ENCODE measurements at regions not wholly inside any gene's neighbourhood (a gene's known extent, or its start where the extent isn't known, plus 50 kb on each side); places are given as distances from the start of the nearest gene placed in this dataset.
"Not testable (repeated sequence)": the region's sequence is repeated elsewhere in the genome, so short reads cannot be mapped to it uniquely, and the experiment has no call there.

DNA sequence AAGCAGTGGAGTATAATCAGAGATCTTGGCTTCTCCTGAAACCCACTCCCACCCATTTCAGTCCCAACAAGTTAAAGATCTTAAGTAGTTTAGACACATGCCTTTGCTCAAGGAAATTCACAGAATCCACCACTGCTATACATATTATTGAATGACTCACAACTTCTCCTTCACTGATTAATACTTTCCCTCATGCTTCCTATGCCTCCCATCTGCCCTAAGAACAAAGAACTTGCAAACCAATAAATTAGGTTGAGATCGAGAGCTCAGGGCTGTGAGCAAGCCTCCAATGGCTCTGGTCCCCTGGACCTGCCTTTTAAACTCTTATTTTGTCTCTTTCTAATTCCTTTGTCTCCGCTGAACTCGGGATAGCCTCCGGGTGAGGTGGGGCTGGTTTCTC is 101.6 kb downstream of the HSFY2 start:
- Mint-ChIP-seq H3K4me3 (no peak overlapping the region), H3K27ac (no peak overlapping the region), H3K9me3 (peaks cover 4% of the 10 kb centered on the region), H3K36me3 (peaks cover under 1% of the 10 kb centered on the region; the same call in 1 of the 2 replicates), H3K4me1 (no peaks in the 10 kb centered on the region), H3K27me3 (ENCODE audit: low read depth) (no peaks in the 10 kb centered on the region)
- CTCF ChIA-PET = no interaction called here
- DNase-seq (ENCODE audit: low spot score) (no peak), ATAC-seq (no peak)
- POLR2A ChIA-PET = no interaction called here
- TF ChIP-seq JAZF1 (CRISPR knock-in tag; IDR thresholded peaks at IDR 0.05) (no peak), RELA (CRISPR knock-in tag; IDR thresholded peaks at IDR 0.05; ENCODE audit: borderline replicate concordance) (no peak), ZNF671 (CRISPR knock-in tag; IDR thresholded peaks at IDR 0.05) (no peak), CTCF (IDR thresholded peaks at IDR 0.05) (no peak), NFYB (CRISPR knock-in tag; conservative IDR thresholded peaks at IDR 0.05; ENCODE audit: low read depth) (no peak), ATF1 (CRISPR knock-in tag; IDR thresholded peaks at IDR 0.05) (no peak), GTF2I (CRISPR knock-in tag; conservative IDR thresholded peaks at IDR 0.05) (no peak)
- TF ChIP-seq, protein P1, sequence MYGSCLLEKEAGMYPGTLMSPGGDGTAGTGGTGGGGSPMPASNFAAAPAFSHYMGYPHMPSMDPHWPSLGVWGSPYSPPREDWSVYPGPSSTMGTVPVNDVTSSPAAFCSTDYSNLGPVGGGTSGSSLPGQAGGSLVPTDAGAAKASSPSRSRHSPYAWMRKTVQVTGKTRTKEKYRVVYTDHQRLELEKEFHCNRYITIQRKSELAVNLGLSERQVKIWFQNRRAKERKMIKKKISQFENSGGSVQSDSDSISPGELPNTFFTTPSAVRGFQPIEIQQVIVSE (CRISPR knock-in tag; IDR thresholded peaks at IDR 0.05; ENCODE audit: borderline replicate concordance) = no peak

DNA sequence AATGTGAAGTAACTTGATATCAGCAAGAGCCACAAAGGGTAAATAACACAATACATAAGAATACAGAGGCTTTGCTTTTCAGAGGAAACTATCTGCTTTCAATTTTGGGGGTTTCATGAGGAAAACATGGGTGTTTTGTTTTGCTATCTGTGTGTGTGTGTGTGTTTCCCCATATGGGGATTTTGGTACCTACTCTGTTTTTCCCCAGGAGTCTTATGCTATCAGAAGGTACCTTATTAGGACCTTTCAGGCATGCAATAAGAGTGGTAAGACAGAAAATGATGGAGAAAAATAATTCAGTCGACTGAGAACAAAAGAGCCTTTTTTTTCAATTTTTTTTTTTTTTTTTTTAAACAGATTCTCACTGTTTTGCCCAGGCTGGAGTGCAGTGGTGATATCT is 87.5 kb downstream of the HSFY2 start:
- H3K4me3 Mint-ChIP-seq; ATAC-seq; H3K27me3 Mint-ChIP-seq (ENCODE audit: low read depth); H3K9me3 Mint-ChIP-seq; DNase-seq (ENCODE audit: low spot score); CTCF ChIA-PET; H3K4me1 Mint-ChIP-seq; POLR2A ChIA-PET; H3K27ac Mint-ChIP-seq; H3K36me3 Mint-ChIP-seq: not testable (repeated sequence)

GRCh38 chrY:18688362-18688761 is 85.2 kb downstream of the HSFY2 start:
- H3K4me3 Mint-ChIP-seq; ATAC-seq; POLR2A ChIA-PET; H3K27ac Mint-ChIP-seq; H3K4me1 Mint-ChIP-seq; CTCF ChIA-PET; H3K9me3 Mint-ChIP-seq; DNase-seq (ENCODE audit: low spot score); H3K36me3 Mint-ChIP-seq; H3K27me3 Mint-ChIP-seq (ENCODE audit: low read depth): not testable (repeated sequence)

DNA sequence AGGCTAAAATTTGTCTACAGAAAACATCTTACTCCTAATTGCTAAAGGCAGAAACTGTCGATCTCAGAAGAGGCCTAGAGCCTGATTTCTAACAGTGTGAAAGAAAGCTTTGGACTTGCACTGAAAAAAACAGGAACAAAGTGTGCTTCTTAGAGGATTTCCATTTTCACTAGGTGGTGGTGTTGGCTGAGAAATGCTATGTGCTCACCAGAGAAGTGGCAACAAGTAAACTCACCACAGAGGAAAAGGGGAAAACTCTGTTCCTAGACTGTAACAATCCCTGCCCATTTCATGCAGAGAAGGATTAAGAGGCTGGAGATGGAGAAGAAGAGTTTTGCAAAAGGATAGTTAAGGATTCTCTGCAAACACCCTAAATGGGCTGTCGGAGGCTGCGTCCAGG is 84.1 kb downstream of the HSFY2 start:
- DNase-seq (ENCODE audit: low spot score) = not testable (repeated sequence)
- peak; percentile 18 for ATAC-seq

GRCh38 chrY:18689890-18690593 is 83.5 kb downstream of the HSFY2 start:
- H3K36me3 Mint-ChIP-seq; DNase-seq (ENCODE audit: low spot score); H3K27me3 Mint-ChIP-seq (ENCODE audit: low read depth); H3K4me3 Mint-ChIP-seq; POLR2A ChIA-PET; H3K9me3 Mint-ChIP-seq; H3K27ac Mint-ChIP-seq; H3K4me1 Mint-ChIP-seq; CTCF ChIA-PET: not testable (repeated sequence)
- peak; percentile 90 for ATAC-seq

More for the DNA sequence above, 84.1 kb downstream of the HSFY2 start:
- H3K27me3 Mint-ChIP-seq (ENCODE audit: low read depth); H3K4me1 Mint-ChIP-seq; H3K9me3 Mint-ChIP-seq; H3K36me3 Mint-ChIP-seq; H3K27ac Mint-ChIP-seq; POLR2A ChIA-PET; CTCF ChIA-PET; H3K4me3 Mint-ChIP-seq: not testable (repeated sequence)

- DNase-seq (ENCODE audit: low spot score); H3K27ac Mint-ChIP-seq; H3K4me3 Mint-ChIP-seq; POLR2A ChIA-PET; CTCF ChIA-PET; H3K27me3 Mint-ChIP-seq (ENCODE audit: low read depth); H3K36me3 Mint-ChIP-seq; H3K9me3 Mint-ChIP-seq; H3K4me1 Mint-ChIP-seq; ATAC-seq: not testable (repeated sequence)
Measured at GRCh38 chrY:18696788-18697187, 76.7 kb downstream of the HSFY2 start.

DNA sequence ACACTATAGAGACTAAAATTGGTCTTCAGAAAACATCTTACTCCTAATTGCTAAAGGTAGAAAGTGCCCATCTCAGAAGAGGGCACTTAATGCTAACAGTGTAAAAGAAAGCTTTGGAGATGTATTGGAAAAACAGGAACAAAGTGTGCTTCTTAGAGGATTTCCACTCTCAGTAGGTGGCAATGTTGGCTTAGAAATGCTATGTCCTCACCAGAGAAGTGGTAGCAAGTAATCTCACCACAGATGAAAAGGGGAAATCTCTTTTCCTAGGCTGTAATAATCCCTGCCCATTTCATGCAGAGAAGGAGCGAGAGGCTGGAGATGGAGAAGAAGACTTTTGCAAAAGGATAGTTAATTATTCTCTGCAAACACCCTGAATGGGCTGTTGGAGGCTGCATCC is 69.3 kb downstream of the HSFY2 start:
- ATAC-seq; POLR2A ChIA-PET; H3K36me3 Mint-ChIP-seq; H3K9me3 Mint-ChIP-seq; H3K27me3 Mint-ChIP-seq (ENCODE audit: low read depth); CTCF ChIA-PET; H3K4me1 Mint-ChIP-seq; H3K27ac Mint-ChIP-seq; H3K4me3 Mint-ChIP-seq; DNase-seq (ENCODE audit: low spot score): not testable (repeated sequence)

DNA sequence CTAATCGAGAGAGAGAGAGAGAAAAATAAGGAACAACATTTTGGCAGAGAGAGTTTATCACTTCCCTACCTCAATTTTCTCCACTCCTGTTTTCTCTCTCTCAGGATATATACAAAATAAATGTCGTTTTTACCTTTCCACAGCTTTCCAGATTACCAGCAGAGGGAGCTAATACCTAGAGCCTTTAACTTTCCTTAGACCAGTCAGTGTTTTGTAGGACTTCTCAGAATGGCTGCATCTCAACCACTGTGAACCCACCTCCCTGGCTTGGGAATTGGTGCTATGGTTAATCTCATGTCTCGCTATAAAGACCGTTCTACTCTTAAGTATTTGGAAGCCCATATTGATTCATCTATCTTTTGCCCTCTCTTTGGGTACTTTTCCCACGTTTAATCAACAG is 61.8 kb downstream of the HSFY2 start:
- H3K36me3 Mint-ChIP-seq; H3K4me3 Mint-ChIP-seq; POLR2A ChIA-PET; H3K9me3 Mint-ChIP-seq; H3K27me3 Mint-ChIP-seq (ENCODE audit: low read depth); H3K4me1 Mint-ChIP-seq; DNase-seq (ENCODE audit: low spot score); CTCF ChIA-PET; H3K27ac Mint-ChIP-seq: not testable (repeated sequence)
- ATAC-seq = peak; percentile 78

DNA sequence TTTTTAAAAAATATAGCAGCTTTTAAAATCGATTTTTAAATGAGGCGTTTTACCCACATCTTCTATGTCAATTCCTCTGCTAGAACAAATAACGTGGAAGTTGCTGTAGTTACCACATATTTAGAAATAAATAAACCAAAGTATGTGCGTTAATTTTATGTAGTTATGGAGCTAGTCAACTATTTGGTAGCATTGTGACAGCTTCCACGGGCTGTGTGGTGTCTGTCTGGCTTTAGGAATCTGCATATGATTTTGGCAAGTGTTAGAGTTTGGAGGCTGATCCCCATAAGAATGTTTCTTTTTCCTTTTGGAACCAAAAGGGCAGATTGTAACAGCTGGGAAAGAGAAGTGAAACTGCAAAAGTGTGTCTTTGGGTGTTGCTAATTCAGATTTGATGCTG is 59.8 kb downstream of the HSFY2 start:
- POLR2A ChIA-PET; DNase-seq (ENCODE audit: low spot score); H3K4me1 Mint-ChIP-seq; H3K27ac Mint-ChIP-seq; H3K9me3 Mint-ChIP-seq; CTCF ChIA-PET; H3K27me3 Mint-ChIP-seq (ENCODE audit: low read depth); ATAC-seq; H3K36me3 Mint-ChIP-seq; H3K4me3 Mint-ChIP-seq: not testable (repeated sequence)

GRCh38 chrY:18718714-18719113 is 54.8 kb downstream of the HSFY2 start:
- ATAC-seq; H3K4me3 Mint-ChIP-seq; H3K27me3 Mint-ChIP-seq (ENCODE audit: low read depth); DNase-seq (ENCODE audit: low spot score); H3K4me1 Mint-ChIP-seq; POLR2A ChIA-PET; H3K36me3 Mint-ChIP-seq; CTCF ChIA-PET; H3K9me3 Mint-ChIP-seq; H3K27ac Mint-ChIP-seq: not testable (repeated sequence)
